ENCODE measurements at regions not wholly inside any gene's neighbourhood (a gene's known extent, or its start where the extent isn't known, plus 50 kb on each side); places are given as distances from the start of the nearest gene placed in this dataset.

- TF ChIP-seq CTCF (IDR thresholded peaks at IDR 0.05; ENCODE audit: poor library complexity, severe bottlenecking) = no peak
- no peak for TF ChIP-seq REST (IDR thresholded peaks at IDR 0.05; ENCODE audit: borderline replicate concordance)
- no peak for TF ChIP-seq POLR2AphosphoS5 (IDR thresholded peaks at IDR 0.05)
- TF ChIP-seq EZH2 (IDR thresholded peaks at IDR 0.05; ENCODE audit: borderline replicate concordance, insufficient read depth, low read length, poor library complexity, severe bottlenecking) = no peak
- no peak for TF ChIP-seq TAF1 (IDR thresholded peaks at IDR 0.05; ENCODE audit: low read depth)
- no peak for TF ChIP-seq EP300 (conservative IDR thresholded peaks at IDR 0.05; ENCODE audit: poor library complexity, severe bottlenecking)
- no peak for TF ChIP-seq SMC3 (conservative IDR thresholded peaks at IDR 0.05; ENCODE audit: poor library complexity)
- no peak for TF ChIP-seq RAD21 (conservative IDR thresholded peaks at IDR 0.05)
- TF ChIP-seq MXI1 (conservative IDR thresholded peaks at IDR 0.05; ENCODE audit: poor library complexity, severe bottlenecking) = no peak
Measured at GRCh38 chr6:45721665-45722064, 294.0 kb downstream of the CLIC5 start.
